ENCODE measurements at regions not wholly inside any gene's neighbourhood (a gene's known extent, or its start where the extent isn't known, plus 50 kb on each side); places are given as distances from the start of the nearest gene placed in this dataset.

DNA sequence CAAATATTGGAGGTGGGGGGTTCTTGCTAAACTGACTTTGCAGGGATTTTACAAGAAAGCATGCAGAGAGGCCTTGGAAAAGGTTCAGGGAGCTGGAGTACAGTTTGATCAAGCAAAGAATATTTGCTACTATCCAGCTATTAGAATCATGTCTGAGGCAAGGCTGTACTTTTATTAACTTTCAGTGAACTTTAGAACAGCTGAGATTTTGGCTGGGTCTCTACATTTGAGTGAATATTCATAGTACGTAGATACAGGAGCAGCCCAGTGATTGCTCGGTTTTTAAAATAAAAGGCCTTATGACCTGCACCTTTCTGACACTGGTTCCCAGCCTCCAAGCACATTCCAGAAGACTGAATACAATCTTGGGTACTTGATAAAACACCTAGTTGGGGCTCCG, 496.8 kb upstream of the AKR1E2 start:
- DNase-seq: no peak

DNA sequence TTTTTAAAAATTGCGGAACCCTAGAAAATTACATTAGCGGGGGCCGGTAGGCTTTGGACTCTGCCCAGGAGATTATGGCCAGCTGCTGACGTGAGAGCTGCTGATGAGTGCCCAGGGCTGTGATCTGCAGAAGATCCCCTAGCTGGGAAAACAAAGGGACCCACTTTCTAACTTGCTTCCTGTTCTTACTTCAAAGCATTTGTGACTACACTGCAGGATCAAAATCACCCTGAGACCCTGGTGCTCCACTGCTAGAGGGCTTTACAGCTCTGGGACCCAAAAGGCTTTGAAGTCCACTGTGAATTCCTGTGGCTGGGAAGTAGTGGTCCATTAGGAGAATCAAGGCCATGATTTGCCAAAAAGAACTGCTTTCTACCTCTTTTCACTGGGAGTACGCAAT, 499.4 kb upstream of the AKR1E2 start:
- DNase-seq: no peak

DNA sequence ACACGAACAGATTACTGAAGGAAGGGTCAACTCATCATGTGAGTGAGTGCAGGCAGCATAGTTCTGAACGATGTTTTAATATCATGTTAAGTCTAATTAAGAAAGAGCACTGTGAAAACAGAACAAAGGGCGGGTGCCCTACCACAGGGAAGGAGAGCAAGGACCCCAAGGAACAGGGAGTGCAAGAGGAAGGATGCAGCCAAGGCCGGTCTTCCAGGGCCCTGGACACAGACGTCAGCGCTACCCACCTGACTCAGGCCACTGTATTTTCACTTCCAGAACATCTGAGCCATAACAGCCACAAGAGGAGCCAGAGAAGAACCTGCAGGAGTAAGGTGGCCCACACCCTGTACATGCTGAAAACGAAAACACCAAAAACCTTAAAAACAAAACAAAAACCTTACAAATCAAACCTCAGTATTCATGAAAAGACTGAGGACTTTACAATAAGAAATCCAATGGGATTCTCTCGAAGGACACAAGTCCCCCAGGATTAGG, 506.1 kb upstream of the AKR1E2 start:
- DNase-seq: no peak

DNA sequence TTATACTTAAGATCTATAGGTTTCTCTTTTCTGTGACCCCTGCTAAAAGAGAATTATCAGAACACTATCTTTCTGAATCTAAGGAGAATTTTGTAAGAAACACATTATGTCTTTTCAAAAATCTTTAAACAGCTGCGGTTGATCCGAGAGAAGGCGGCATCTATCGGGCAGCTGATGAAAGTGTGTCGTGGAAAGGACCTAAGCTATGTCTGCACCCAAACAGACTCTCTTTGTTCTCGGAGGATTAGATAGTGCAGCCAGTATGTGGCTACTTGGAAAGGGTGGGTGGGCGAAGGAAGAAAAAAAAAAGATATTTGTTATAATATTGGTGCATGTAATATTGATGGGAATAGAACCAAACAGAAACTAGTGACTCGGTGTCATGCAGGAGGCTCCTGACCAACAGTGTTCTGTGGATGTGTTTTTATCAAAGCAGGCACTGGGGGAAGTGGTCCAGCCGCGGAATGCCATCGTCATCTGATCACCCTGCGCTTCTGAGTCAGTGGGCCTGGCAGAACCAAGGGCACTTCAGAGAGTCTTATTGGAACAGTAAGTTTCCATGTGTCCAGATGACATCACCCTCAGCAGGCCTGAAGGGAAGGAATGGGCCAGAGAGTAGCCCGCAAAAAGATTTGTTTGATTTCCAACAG, 509.7 kb upstream of the AKR1E2 start:
- DNase-seq: no peak

DNA sequence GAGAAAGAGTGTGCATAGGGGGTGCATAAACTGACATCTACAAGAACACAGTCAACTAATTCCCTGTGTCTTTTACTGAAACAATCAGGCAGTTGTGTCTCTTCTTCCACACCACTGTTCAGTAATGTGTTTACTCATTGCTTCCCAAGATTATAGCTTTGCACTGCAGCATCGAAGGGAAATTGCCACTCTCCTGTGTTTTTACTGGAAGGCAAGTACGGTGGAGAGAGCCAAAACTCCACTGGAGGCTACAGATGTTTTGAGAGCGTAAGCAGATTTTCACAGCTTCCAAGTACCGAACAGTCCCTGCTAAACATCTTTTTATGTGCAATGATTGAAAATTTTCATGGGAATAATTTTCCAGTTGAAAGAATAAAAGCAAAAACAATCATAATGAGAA, 510.5 kb upstream of the AKR1E2 start:
- DNase-seq: no peak

DNA sequence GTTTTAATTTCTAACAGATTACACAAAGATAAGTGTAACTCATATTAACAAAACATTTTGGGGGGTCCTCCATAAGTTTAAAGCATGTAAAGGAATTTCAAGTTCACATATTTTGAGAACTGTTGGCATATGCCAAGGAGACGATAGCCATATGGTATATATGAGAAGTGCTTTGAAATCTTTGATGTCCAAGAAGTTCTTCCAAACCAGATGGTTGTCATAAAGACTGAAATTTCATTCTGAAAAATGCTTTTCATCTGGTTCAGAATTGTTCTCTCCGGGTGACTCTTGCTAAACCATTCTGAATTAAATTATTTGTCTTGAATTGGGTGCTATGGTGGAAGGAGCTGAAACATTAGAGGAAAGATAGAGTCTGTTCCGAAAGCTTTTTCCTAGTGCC, 513.0 kb upstream of the AKR1E2 start:
- no peak for DNase-seq

DNA sequence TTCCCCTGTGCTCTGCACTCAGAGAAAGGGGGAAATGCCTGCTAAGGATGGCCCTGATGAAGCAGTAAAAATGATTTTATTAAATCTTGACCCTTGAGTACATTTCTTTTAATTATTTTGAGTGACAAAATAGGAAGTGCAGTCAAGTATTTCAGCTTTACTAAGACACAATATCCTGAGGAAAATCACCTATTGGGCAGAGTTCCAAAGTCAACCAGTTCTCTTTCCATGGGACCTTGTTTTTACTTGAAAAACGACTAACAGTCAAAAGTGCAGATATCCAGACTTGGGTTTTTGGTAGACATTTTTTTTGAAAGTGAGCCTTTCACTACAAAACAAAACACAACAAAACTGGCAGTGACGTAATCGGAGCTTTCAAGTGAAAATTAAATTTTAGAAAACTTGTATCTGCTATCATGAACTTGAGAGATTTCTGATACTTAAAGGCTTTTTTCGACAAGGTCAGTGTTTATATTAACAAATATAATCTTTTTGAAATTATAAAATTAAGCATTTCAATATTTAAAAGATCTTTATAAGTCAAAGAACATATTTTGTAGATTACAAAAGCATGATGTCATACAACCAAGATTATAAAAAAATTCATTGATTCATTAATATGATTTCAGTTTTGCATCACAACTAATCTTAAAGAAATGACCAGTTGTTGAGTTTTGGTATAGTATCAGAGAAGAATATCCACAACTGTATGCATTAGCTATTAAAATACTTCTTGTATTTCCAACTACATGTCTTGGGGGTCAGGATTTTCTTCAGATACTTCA, 513.8 kb upstream of the AKR1E2 start:
- no peak for DNase-seq

DNA sequence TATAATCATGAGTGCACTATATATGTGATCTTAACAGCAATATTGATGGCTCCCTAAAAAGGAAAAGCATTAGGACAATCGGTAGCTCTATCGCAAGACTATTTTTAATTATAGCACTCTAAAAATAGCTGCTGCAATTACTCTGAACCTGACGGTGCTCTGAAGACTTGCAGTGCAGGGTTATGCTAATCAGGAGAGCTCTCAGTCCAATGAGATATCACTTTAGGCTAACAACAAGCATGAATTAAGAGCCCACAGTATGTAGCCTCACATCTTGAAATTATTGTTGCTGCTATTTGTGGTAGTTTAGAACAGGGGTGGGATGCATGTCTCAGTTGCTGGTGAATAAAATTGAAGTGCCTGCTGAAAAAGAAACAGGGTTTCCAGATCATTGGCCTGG, 515.8 kb upstream of the AKR1E2 start:
- no peak for DNase-seq

DNA sequence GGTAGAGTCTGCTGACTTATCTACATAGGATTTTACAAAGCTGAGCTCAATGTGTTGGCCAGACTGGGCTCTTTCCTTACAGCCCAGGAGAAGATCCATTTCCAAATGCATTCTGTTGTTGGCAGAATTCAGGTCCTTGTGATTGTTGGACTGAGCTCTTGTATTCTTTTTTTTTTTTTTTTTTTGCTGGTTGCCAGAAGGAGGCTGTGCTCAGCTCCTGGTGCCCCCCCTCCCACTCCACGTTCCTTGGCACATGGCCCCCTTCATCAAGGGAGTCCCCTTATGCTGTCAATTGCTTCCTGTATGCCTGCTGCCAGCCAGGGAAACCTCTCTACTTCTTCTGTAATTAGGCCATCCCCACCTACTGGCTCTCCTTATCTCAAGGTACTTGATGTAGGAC, 518.1 kb upstream of the AKR1E2 start:
- DNase-seq: no peak

DNA sequence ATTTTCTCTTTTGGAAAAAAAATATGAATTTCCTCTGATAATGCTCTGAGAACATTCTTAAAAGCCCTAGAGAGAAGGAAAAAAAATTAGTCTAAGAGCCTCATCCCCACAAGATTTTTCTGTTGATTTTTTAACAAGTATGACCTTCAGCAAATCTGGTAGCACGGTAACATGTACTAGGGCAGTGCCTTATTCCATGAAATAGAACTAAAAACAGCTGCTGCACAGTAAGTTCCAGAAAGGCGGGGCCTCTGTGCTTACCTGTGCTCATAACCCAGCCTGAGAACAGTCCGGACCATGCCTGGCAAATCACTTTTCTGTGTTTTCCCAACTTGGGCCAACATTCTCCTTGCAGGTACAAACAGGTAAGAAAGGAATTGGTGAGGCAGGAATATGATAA, 519.1 kb upstream of the AKR1E2 start:
- DNase-seq: no peak

DNA sequence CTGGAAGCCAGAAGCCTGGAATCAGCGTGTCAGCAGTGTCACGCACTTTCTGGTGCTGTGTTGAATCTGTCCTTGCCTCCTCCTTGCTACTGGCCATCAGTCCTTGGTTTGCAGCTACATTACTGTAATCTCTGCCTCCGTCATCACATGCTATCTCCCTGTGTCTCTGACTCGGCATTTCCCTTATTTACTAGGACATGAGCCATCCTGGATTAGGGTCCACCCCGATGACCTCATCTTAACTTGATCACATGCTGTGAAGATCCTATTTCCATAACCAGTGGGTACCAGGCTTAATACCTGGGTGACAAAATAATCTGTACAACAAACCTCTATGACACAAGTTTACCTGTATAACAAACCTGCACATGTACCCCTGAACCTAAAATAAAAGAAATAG, 518.0 kb upstream of the KLF6 start:
- no peak for DNase-seq

DNA sequence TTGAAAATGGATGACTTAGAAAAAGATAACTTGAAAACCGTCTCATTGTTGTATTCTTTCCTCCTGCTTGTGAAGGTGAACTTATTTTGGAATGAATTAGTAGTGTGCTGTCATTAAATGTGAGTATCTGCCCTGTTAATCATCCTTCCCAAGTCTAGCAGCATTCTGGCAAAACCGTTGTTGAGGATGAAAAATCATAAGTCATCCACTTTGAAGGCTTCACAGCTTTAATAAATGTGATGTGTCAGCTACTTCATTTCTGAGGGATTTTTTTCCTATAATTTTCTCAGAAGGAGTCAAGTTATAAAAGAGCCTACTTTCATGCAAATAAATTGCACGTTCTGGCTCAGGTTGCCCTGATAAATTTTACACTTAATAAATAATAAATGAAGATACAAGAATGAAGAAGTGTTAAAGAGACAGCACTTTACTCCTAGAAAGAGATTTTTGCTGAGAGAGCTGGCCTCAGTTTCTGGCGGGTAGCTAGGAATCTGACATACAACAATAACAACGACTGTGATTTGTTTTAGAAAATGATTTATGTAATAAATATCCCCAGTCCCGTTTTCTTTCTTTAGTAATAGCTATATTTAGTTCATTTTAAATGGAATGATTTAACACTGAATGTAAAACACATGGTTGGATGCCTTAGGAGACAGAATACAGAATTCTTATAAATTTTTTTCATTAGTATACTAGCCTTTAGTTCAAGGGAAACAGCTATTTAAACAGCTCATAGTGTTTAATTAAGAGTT, 516.5 kb upstream of the KLF6 start:
- no peak for DNase-seq

DNA sequence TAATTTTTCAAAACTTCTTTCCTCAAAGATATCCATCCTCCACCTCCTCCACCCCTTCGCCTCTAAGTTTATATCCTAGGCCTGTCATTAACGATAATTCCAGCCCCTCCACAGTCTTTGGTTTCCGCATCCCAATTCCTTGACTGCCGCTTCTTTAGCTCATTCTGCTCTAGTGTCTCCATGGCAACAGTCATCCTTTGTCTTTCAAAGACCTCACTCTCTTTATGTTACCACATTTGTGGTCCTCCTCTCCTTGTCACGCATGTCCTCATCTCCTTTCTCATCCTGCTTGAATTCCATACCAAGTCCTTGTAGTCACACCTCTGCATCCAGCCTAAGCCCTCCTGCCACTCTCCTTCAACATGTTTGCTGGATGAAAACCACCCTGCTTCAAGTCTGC, 511.2 kb upstream of the KLF6 start:
- no peak for DNase-seq

DNA sequence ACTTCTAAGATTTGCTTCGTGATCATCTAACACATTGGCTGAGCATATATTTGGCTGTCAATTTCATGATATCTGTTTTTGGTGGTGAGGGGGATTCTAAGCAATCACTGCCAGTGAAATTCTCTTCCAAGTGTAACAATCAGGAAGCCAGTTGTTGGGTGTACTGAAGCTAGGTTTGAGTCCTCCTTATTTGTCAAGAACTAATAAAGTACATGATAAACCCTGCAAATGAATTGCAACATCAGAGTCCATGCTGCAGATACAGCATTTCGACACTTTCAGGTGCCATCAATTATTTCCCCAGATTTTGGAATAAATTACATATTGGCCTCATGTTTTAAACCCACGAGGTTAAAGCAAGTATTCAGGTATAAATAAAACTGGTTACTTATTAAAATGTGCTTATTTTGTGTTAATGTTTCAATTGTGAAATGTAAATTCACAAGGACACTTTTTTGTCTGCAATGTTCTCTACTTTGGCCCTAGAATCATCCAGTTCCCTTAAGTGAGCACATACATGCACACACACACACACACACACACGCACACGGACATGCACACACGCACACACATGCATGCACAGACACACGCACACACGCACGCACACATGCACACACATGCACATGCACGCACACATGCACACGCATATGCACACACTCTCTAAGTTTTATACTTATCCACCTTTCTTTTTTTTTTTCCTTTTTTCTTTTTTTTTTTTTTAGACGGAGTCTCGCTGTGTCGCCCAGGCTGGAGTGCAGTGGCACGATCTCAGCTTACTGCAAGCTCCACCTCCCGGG, 510.2 kb upstream of the KLF6 start:
- DNase-seq: no peak

DNA sequence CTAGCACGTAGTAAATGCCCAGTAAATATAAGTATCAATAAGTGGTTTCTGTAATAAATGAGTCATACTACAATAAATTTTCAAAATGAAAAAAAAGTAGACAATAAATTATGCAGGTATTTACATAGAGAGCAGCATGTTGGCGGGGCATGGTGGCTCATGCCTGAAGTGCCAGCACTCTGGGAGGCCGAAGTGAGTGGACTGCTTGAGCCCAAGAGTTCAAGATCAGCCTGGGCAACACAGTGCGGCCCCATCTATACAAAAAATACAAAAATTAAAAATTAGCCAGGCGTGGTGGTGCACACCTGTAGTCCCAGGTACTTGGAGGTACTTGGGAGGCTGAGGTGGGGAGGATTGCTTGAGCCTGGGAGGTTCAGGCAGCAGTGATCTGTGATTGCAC, 509.3 kb upstream of the KLF6 start:
- DNase-seq: no peak

DNA sequence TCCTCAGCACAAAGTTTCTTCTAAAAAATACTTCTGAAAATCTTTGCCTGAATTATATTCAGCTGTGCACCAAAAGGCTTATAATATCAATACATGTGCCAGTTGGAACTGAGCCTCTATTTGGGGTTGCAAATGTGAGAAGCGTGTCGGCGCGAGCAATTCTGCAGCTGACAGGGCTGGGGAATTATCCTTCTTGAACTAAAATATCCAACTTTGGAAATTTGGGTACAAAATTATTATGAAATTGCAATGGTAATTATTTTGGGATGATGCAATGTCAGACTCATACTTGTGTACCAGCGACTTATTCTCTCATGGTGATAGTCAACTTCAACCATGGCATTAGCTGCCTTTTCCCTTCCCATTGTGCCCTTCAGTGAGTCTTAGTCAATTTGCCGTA, 507.0 kb upstream of the KLF6 start:
- DNase-seq: no peak

DNA sequence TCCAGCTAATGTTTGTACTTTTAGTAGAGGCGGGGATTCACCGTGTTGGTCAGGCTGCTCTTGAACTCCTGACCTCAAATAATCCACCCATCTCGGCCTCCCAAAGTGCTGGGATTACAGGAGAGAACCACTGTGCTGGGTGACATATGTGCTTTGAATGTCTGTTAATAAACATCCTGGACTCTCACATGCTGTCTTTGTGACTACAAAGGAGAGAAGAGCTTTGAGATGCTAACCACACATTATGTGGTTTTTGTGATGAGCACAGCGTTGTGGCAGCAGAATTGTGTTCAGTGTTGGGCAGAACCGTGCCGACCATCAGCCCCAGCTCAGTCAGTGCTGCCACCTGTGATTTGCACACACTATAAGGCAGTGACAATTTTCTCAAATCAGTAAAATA, 500.1 kb upstream of the KLF6 start:
- DNase-seq: no peak

DNA sequence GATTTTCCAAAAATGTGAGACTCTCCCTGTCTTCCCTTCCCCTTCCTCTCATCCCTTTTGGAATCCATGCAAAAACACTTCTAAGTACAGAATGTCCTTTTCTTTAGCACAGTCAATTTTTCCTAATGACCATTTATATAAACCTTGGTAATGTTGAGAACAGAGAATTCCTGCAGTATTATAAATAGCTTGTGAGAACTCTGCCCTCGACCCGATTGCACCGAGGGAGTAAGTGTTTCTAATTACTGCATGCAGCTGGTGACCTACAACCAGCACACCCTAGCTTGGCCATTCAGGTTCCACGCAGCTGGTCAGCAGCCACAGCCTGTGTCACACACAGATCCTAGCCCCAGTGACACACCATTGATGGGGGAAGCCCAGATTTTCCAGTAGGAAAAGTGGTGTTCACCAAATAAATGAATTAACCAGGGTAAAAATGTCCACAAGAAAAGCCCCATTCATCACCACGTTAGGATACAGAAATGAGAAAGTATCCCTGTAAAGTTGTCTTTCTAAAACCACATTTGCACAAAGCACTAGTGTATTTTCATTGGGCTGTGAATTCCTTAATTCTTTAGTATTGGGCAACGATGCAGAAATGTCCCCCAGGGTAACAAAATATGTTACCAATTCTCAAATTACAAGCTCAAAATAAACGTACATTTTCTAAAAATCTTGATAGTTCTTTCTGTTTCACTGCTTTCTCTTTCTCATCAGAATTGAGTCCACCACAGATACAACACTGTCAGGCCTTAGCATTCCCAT, 499.0 kb upstream of the KLF6 start:
- no peak for DNase-seq

DNA sequence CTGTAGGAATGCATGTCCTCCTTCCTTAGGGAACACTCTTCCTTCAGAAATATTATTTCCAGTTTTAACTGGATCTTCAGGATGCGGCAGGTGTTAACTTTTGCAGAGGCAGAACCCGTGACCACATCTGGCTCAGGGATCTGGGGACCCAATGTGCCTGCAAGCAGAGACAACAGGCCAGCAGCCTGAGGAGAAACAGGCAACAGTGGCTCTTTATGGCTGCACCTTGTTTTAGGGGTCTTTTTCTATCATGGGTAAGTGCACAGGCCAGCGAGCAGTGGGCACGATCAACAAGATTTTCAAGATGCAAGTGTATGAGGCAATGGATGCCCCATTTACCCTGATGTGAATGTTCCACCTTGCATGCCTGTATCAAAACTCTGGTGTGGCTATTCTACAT, 497.5 kb upstream of the KLF6 start:
- DNase-seq: no peak

DNA sequence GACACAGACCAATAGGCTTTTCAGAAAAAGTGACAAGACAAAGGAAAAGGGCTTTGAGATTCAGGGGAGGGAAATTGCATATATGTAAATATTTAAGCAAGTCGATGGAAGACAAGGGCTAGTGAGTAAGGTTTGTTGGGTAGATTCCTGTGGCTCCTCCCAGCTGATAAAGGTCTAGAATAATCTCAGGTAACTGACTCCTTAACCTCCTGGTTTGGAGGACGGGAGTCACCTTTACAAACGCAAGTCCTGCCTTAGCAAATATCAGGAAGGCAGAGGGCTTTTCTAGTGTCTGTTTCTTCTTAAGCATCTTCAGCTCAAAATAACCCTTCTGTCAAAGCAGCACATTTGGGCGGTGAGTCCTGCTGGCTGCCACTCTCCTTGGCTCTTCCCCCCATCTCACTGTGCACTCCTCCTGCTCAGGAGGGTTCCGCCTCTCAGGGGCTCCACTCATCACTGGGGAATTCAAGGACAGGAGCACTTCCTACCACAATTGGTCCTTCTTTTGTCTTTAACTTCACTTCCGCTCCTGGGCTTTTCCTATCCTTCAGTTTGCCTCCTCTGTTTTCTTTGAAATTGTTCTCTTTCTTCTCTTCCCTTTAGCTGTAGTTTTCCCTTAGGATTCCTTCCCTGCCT, 496.3 kb upstream of the KLF6 start:
- DNase-seq: no peak

DNA sequence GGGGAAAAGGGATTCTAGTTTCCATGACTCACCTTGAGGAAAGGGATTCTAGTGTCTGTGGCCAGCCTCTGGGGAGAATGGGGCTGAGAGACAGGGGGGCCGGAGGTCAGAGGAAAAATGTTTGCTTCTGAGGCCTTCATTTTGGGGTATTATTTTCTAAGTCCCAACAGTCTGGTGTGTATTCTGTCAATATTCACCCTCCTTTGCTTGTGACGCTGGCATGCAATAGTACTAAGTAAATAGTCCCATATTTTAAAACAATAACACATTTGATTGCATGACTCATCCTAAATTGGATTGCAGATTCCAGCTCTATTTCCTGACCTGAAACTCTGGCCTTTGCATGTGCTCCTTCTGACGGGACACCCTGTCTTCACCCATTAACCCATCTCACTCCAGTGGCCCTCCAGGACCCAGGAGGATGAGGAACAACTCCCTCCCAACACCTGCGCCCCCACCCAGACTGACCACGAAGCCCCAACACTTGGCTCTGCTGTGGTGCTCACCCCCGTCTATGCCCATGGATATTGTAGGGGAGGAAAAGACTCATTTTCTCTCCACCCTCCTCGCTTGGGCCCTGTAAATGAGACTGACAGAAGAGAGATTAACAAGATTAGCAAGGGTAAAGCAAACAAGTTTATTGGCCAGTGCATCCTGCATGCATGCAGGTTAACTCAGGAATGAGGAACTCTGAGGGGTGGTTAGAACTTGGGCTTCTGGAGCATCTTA, 495.6 kb upstream of the KLF6 start:
- no peak for DNase-seq
